Fibroblast of upper back skin (primary cell): ENCODE measurements at regions not wholly inside any gene's neighbourhood (a gene's known extent, or its start where the extent isn't known, plus 50 kb on each side); places are given as distances from the start of the nearest gene placed in this dataset.
A peak's percentile ranks its signal among the peaks of the same experiment; 100 is the strongest.

Experiments used
- DNase-seq: peaks from one replicate; pipeline ENCODE4 v3.0.0-alpha.2; 2013

- DNase-seq, result no peak
Measured at GRCh38 chr9:78756813-78757510, 460.0 kb downstream of the PSAT1 start.

- no peak for DNase-seq
Measured at GRCh38 chr9:78763424-78763823, 466.5 kb downstream of the PSAT1 start.

GRCh38 chr9:78765861-78766260, 468.9 kb downstream of the PSAT1 start:
- no peak for DNase-seq

- DNase-seq, result no peak
Measured at GRCh38 chr9:78767490-78767889, 470.6 kb downstream of the PSAT1 start.

GRCh38 chr9:78769690-78770089, 472.8 kb downstream of the PSAT1 start:
- DNase-seq, result no peak

- DNase-seq, result no peak
Measured at GRCh38 chr9:78775211-78775610, 478.3 kb downstream of the PSAT1 start.

GRCh38 chr9:78775696-78776295, 478.9 kb downstream of the PSAT1 start:
- no peak for DNase-seq

GRCh38 chr9:78777747-78778146, 480.8 kb downstream of the PSAT1 start:
- no peak for DNase-seq

- no peak for DNase-seq
Measured at GRCh38 chr9:78778318-78778717, 481.4 kb downstream of the PSAT1 start.

- peak; percentile 82 for DNase-seq
Measured at GRCh38 chr9:78778861-78779374, 482.0 kb downstream of the PSAT1 start.

GRCh38 chr9:78781681-78782080, 484.8 kb downstream of the PSAT1 start:
- peak; percentile 39 for DNase-seq

- no peak for DNase-seq
Measured at GRCh38 chr9:78782234-78782633, 485.3 kb downstream of the PSAT1 start.

- no peak for DNase-seq
Measured at GRCh38 chr9:78782858-78783257, 485.9 kb downstream of the PSAT1 start.

GRCh38 chr9:78783743-78784142, 486.8 kb downstream of the PSAT1 start:
- DNase-seq, result no peak

GRCh38 chr9:78786794-78787193, 489.9 kb downstream of the PSAT1 start:
- DNase-seq, result peak; percentile 52

- DNase-seq, result peak; percentile 61
Measured at GRCh38 chr9:78788101-78788500, 491.2 kb downstream of the PSAT1 start.

- DNase-seq, result no peak
Measured at GRCh38 chr9:78791779-78792178, 494.9 kb downstream of the PSAT1 start.

- DNase-seq, result no peak
Measured at GRCh38 chr9:78792745-78793144, 495.8 kb downstream of the PSAT1 start.

GRCh38 chr9:78805771-78806170, 508.8 kb downstream of the PSAT1 start:
- peak; percentile 68 for DNase-seq

GRCh38 chr9:78806492-78807160, 509.7 kb downstream of the PSAT1 start:
- DNase-seq, result peak; percentile 38

GRCh38 chr9:78807286-78807685, 510.4 kb downstream of the PSAT1 start:
- DNase-seq, result no peak

GRCh38 chr9:78808048-78808447, 511.1 kb downstream of the PSAT1 start:
- no peak for DNase-seq

GRCh38 chr9:78811622-78812276, 514.8 kb downstream of the PSAT1 start:
- peak; percentile 82 for DNase-seq
